Neural progenitor cell (in vitro differentiated cells): ENCODE measurements at regions not wholly inside any gene's neighbourhood (a gene's known extent, or its start where the extent isn't known, plus 50 kb on each side); places are given as distances from the start of the nearest gene placed in this dataset.

ENCODE experiments used
- DNase-seq: peaks from one replicate; pipeline ENCODE4 v3.0.0-alpha.2; 2016; ENCODE audit warnings: low spot score
- H2AFZ ChIP-seq: fragments of 200-600 bp; sonication (generic); replicated peaks from 2 replicates; pipeline ENCODE4 v1.6.1; 2016; ENCODE audit warnings: antibody characterized with exemption
- H3F3A ChIP-seq: fragments of 200-600 bp; sonication (generic); 2 replicates; pipeline ENCODE4 v1.6.1; 2016; ENCODE audit warnings: antibody characterized with exemption, low read depth
- H3K27ac ChIP-seq: fragments of 200-600 bp; sonication (generic); 2 replicates; pipeline ENCODE4 v1.5.1; 2016; ENCODE audit warnings: mild to moderate bottlenecking
- H3K27me3 ChIP-seq: fragments of 200-600 bp; sonication (generic); 2 replicates; pipeline ENCODE4 v1.6.1; 2016; ENCODE audit warnings: mild to moderate bottlenecking, moderate library complexity
- H3K36me3 ChIP-seq: fragments of 200-600 bp; sonication (generic); 2 replicates; pipeline ENCODE4 v1.5.1; 2016
- H3K4me1 ChIP-seq: fragments of 200-600 bp; sonication (generic); 2 replicates; pipeline ENCODE4 v1.6.1; 2016; ENCODE audit warnings: mixed run types
- H3K4me2 ChIP-seq: fragments of 200-600 bp; sonication (generic); 2 replicates; pipeline ENCODE4 v1.6.1; 2016
- H3K4me3 ChIP-seq: fragments of 200-600 bp; sonication (generic); 2 replicates; pipeline ENCODE4 v1.5.1; 2016
- H3K79me2 ChIP-seq: fragments of 200-600 bp; sonication (generic); 2 replicates; pipeline ENCODE4 v1.6.1; 2016; ENCODE audit warnings: low read depth
- H3K9ac ChIP-seq: fragments of 200-600 bp; sonication (generic); 2 replicates; pipeline ENCODE4 v1.6.1; 2016
- H3K9me3 ChIP-seq: fragments of 200-600 bp; sonication (generic); 2 replicates; pipeline ENCODE4 v1.5.1; 2016; ENCODE audit warnings: low read depth
- H4K20me1 ChIP-seq: fragments of 200-600 bp; sonication (generic); 2 replicates; pipeline ENCODE4 v1.6.1; 2016; ENCODE audit warnings: low read depth
- H3K27ac Mint-ChIP-seq: 3 replicates; pipeline ENCODE4 v1.8.0; 2021; ENCODE audit warnings: mixed read lengths
- H3K27me3 Mint-ChIP-seq: 2 replicates; pipeline ENCODE4 v1.8.0; 2022; ENCODE audit warnings: low read depth, mild to moderate bottlenecking, inconsistent platforms, moderate library complexity, mixed read lengths; ENCODE audit not compliant: insufficient read depth
- H3K36me3 Mint-ChIP-seq: 3 replicates; pipeline ENCODE4 v1.8.0; 2021; ENCODE audit warnings: mixed read lengths
- H3K4me1 Mint-ChIP-seq: 3 replicates; pipeline ENCODE4 v1.8.0; 2021; ENCODE audit warnings: mixed read lengths
- H3K4me3 Mint-ChIP-seq: 3 replicates; pipeline ENCODE4 v1.8.0; 2021; ENCODE audit warnings: mild to moderate bottlenecking, moderate library complexity, mixed read lengths
- H3K9me3 Mint-ChIP-seq: 3 replicates; pipeline ENCODE4 v1.8.0; 2020; ENCODE audit warnings: mixed read lengths
- CTCF ChIP-seq: fragments of 200-600 bp; sonication (generic); IDR thresholded peaks from 2 replicates; pipeline ENCODE4 v1.5.1; 2017; ENCODE audit warnings: antibody characterized with exemption, mild to moderate bottlenecking
- EZH2 ChIP-seq: fragments of 200-600 bp; sonication (generic); IDR thresholded peaks from 2 replicates; pipeline ENCODE4 v1.6.1; 2017; ENCODE audit warnings: antibody characterized with exemption, mild to moderate bottlenecking, moderate library complexity
- EZH2phosphoT487 ChIP-seq: fragments of 200-600 bp; sonication (generic); IDR thresholded peaks from 2 replicates; pipeline ENCODE4 v1.6.1; 2017; ENCODE audit warnings: antibody characterized with exemption

DNA sequence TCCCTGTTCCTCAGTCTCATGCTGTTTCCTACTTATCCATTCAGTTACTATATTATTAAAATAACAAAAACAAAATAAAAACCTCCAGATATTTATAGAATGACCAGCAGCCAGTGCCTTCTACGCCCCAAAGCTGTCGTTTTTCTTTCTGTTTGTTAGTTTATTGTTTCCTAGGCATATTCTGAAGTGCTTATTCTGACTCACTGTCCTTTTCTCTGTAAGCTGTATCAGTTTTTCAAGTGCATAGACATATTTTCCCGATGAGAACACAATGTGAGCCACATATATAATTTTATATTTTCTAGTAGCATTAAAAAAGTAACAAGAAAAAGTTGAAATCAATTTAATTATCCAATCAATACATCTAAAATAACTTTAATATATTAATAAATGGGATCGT is 2158.6 kb upstream of the TENM3 start:
- no peaks in the 10 kb centered on the region for H3K9me3 Mint-ChIP-seq
- no peaks in the 10 kb centered on the region for H3K27me3 ChIP-seq
- TF ChIP-seq EZH2phosphoT487 (no peak), CTCF (no peak), EZH2 (no peak)
- no peaks in the 10 kb centered on the region for H3K79me2 ChIP-seq
- H3F3A ChIP-seq: no peaks in the 10 kb centered on the region
- H3K9me3 ChIP-seq: no peaks in the 10 kb centered on the region
- no peak for DNase-seq
- H3K27ac ChIP-seq: no peak overlapping the region
- H3K4me1 ChIP-seq: no peaks in the 10 kb centered on the region
- H3K4me3 ChIP-seq: no peak overlapping the region
- no peak overlapping the region for H3K4me2 ChIP-seq
- no peaks in the 10 kb centered on the region for H3K36me3 ChIP-seq
- H3K9ac ChIP-seq: no peak overlapping the region
- no peak overlapping the region for H3K27ac Mint-ChIP-seq
- no peaks in the 10 kb centered on the region for H3K36me3 Mint-ChIP-seq
- no peak overlapping the region for H3K4me3 Mint-ChIP-seq
- no peaks in the 10 kb centered on the region for H3K4me1 Mint-ChIP-seq
- H4K20me1 ChIP-seq: no peaks in the 10 kb centered on the region
- peaks cover 4% of the 10 kb centered on the region for H3K27me3 Mint-ChIP-seq
- H2AFZ ChIP-seq: no peak overlapping the region

GRCh38 chr4:180086480-180087190 is 2156.6 kb upstream of the TENM3 start:
- H3K4me3 Mint-ChIP-seq: no peak overlapping the region
- no peaks in the 10 kb centered on the region for H3K4me1 ChIP-seq
- H2AFZ ChIP-seq: no peak overlapping the region
- no peak overlapping the region for H3K9ac ChIP-seq
- no peaks in the 10 kb centered on the region for H3K36me3 ChIP-seq
- H3K9me3 Mint-ChIP-seq: no peaks in the 10 kb centered on the region
- no peaks in the 10 kb centered on the region for H3K4me1 Mint-ChIP-seq
- no peak for DNase-seq
- H3K27ac Mint-ChIP-seq: no peak overlapping the region
- H3K27me3 ChIP-seq: no peaks in the 10 kb centered on the region
- H3K4me2 ChIP-seq: no peak overlapping the region
- H3K4me3 ChIP-seq: no peak overlapping the region
- no peaks in the 10 kb centered on the region for H3K79me2 ChIP-seq
- no peaks in the 10 kb centered on the region for H4K20me1 ChIP-seq
- H3K9me3 ChIP-seq: no peaks in the 10 kb centered on the region
- no peak overlapping the region for H3K27ac ChIP-seq
- TF ChIP-seq EZH2phosphoT487 (no peak), CTCF (no peak), EZH2 (no peak)
- H3K36me3 Mint-ChIP-seq: no peaks in the 10 kb centered on the region
- H3K27me3 Mint-ChIP-seq: peaks cover 4% of the 10 kb centered on the region
- H3F3A ChIP-seq: no peaks in the 10 kb centered on the region

- Histone ChIP-seq H4K20me1 (no peaks in the 10 kb centered on the region), H3K27me3 (no peaks in the 10 kb centered on the region), H3K36me3 (no peaks in the 10 kb centered on the region), H3K27ac (no peak overlapping the region), H3K4me3 (no peak overlapping the region), H3K9me3 (no peaks in the 10 kb centered on the region), H3K4me1 (no peaks in the 10 kb centered on the region), H3K4me2 (no peak overlapping the region), H3K9ac (no peak overlapping the region), H3K79me2 (no peaks in the 10 kb centered on the region), H2AFZ (no peak overlapping the region), H3F3A (no peaks in the 10 kb centered on the region)
- H3K4me3 Mint-ChIP-seq: no peak overlapping the region
- H3K36me3 Mint-ChIP-seq: no peaks in the 10 kb centered on the region
- no peak for DNase-seq
- no peaks in the 10 kb centered on the region for H3K9me3 Mint-ChIP-seq
- no peaks in the 10 kb centered on the region for H3K4me1 Mint-ChIP-seq
- peaks cover 3% of the 10 kb centered on the region for H3K27me3 Mint-ChIP-seq
- no peak overlapping the region for H3K27ac Mint-ChIP-seq
- TF ChIP-seq EZH2phosphoT487: no peak
Measured at GRCh38 chr4:180098586-180098985, 2144.6 kb upstream of the TENM3 start.

DNA sequence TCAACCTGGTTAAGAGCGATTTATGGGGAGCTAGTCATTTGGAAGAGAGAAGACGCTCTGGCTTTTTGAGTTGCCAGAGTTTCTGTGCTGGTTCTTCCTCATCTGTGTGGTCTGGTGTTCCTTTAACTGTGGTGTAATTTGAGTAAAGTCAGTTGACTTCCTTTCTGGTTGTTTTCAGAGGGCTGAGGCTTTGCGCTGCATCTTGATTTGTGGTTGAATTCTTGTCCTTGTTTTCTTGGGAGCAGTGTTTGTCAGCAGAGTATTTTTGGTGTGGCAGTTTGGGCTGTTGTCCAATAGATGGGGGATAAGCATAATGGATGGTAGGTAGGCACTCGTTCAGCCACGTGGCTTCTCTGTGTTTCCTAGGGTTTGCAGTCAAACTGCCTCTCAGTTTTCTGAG is 2143.2 kb upstream of the TENM3 start:
- no peak overlapping the region for H3K9ac ChIP-seq

More for the DNA sequence above, 2143.2 kb upstream of the TENM3 start:
- Mint-ChIP-seq H3K36me3 (no peaks in the 10 kb centered on the region), H3K4me3 (no peak overlapping the region), H3K27ac (no peak overlapping the region), H3K9me3 (no peaks in the 10 kb centered on the region), H3K27me3 (peaks cover 3% of the 10 kb centered on the region), H3K4me1 (no peaks in the 10 kb centered on the region)
- H4K20me1 ChIP-seq: no peaks in the 10 kb centered on the region
- no peak overlapping the region for H3K27ac ChIP-seq
- H3K4me2 ChIP-seq: no peak overlapping the region
- H3K4me1 ChIP-seq: no peaks in the 10 kb centered on the region
- no peaks in the 10 kb centered on the region for H3K9me3 ChIP-seq
- H3K36me3 ChIP-seq: no peaks in the 10 kb centered on the region
- no peak overlapping the region for H3K4me3 ChIP-seq
- H3K27me3 ChIP-seq: no peaks in the 10 kb centered on the region
- no peaks in the 10 kb centered on the region for H3K79me2 ChIP-seq
- peak overlapping the region; percentile 12 for H2AFZ ChIP-seq
- no peak for DNase-seq
- no peaks in the 10 kb centered on the region for H3F3A ChIP-seq
- no peak for TF ChIP-seq EZH2phosphoT487
- TF ChIP-seq CTCF: no peak
- TF ChIP-seq EZH2: no peak
